GM04504 (cell line): ENCODE measurements at regions not wholly inside any gene's neighbourhood (a gene's known extent, or its start where the extent isn't known, plus 50 kb on each side); places are given as distances from the start of the nearest gene placed in this dataset.
A peak's percentile ranks its signal among the peaks of the same experiment; 100 is the strongest.
"Not testable (repeated sequence)": the region's sequence is repeated elsewhere in the genome, so short reads cannot be mapped to it uniquely, and the experiment has no call there.

Experiments
- DNase-seq: peaks from one replicate; pipeline ENCODE4 v3.0.0-alpha.2; 2012; ENCODE audit warnings: low read depth

GRCh38 chr1:219352961-219353651 is 179.4 kb downstream of the LYPLAL1 start:
- no peak for DNase-seq

DNA sequence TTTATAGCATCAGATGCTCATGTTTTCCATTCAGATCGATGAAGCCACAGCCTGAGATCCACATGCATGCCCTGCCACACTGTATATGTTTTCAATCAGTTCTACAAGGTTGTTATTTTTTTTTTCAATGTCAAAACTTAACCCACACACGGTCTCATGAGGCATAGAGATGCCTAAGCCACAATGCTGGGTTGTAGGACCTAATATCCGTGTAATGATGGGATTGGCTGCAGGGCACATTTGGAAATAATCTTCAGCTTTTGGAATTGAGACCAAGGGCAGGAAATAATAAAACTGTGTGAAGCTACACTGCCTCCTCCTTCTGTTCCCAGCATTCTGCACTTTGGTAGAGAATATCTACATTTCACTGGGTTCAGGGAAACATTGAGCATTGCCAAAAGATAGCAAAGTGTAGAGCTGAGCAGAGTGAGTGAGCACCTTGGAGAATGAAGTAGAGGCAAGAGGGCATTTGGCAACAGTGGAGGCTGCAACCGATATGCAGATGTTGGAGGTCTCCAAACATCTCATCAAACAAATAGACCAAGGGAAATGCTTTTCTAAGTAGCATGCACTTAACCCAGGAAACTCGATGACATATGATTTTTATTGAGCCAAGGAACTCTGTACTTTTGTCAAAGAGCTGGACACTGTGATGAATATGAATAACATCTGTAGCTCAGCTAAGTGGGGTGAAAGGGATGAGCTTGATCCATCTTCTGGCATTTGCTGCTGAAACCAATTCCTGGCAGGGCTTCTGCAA is 176.7 kb downstream of the LYPLAL1 start:
- no peak for DNase-seq

DNA sequence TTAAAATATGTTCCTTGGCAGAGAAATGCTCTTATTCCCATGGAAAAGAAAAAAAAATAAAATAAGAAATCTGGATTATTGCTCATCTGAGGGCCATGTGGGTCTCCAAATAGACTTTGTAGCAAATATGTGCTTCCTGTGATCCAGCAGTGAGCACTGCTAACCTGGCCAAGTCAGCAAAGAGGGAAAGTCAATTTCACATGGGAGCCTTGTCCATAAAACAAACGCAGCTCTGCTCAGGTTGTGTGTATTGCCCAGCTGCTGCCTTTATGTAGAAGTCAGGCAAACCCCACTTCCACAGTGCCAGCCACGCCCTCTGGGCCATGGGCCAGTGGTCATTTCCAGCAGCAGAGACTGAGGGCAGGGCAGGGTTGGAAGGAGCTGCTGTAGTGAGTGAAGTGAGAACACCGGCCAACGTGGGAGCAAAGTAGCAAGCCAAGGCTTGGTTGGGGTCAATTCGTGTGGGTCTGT is 174.3 kb downstream of the LYPLAL1 start:
- no peak for DNase-seq

DNA sequence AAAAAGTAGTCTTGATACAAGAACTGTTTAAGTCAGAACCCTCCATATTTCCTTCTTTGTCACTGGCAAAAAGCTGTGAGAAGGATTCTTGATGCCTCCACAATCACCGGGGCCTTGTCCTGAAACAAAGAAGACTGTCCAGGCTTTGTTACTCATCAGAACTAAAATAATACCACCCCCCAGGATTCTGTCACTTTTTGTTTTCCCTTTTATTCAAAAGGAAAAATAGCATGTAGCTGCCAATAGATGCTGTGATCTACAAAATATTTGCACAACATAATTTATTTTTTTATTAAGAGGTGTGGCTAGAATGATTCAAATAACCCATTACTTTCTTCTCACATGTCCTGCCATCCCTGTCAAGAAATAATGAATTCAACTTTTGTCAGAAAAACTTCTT is 173.7 kb downstream of the LYPLAL1 start:
- DNase-seq: no peak

- no peak for DNase-seq
Measured at GRCh38 chr1:219345953-219346352, 172.3 kb downstream of the LYPLAL1 start.

DNA sequence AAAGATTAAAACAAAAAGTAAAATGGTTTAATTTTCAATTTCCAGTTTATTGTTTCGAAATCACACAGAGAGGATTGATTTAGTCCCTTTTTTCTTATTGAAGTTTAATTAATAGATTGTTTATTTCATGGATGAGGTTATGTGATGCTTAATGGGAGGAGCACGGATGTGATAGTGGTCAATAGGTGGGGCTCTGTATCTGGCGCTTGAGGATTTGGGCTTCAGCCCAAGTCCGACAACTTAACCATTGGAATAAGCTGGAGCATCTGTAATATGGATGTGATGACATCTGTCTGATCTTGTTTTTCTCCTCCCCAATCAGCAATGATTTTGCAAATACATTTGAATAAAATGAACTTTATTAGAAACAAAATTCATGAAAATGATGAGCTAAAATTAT is 169.2 kb downstream of the LYPLAL1 start:
- DNase-seq: no peak

GRCh38 chr1:219340796-219341195 is 167.1 kb downstream of the LYPLAL1 start:
- no peak for DNase-seq

GRCh38 chr1:219339466-219339865 is 165.8 kb downstream of the LYPLAL1 start:
- no peak for DNase-seq

- no peak for DNase-seq
Measured at GRCh38 chr1:219337588-219337987, 163.9 kb downstream of the LYPLAL1 start.

DNA sequence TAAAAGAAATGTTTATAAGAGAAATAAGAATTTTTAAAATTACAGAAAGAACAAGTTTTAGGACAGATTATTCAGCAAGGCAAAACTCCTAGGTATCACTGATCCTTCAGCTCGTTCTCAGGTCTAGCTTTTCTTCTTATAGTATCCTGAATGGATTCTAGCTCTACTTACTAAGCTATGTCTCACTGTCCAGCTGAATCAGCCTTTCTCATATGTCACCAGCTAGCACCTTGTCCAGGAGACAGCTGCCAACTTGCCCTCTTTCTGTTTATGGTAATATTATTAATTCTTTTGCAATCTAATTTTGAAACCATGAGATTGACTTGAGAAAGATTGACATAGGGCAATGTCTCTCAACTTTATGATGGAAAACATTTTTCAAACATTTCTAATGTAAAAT is 159.9 kb downstream of the LYPLAL1 start:
- DNase-seq: no peak

DNA sequence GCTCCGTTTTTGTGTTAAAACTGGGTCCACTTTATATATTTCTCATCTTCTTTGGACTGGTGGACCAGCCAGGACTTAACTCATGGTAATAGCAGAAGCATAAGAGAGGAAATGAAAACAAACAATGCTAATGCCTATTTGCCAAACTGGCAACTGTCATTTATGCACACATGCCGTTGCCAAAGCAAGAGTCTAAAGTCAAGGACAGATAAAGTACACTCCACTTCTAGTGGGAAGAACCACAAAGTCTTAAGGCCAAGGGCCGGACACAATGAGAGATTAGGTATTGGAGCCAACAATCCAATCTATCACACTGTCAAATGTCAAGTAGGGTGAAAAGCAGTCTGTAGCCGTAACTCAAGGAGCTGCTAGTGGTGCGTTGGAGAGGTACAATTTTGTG is 157.7 kb downstream of the LYPLAL1 start:
- no peak for DNase-seq

GRCh38 chr1:219330669-219331068 is 157.0 kb downstream of the LYPLAL1 start:
- no peak for DNase-seq

DNA sequence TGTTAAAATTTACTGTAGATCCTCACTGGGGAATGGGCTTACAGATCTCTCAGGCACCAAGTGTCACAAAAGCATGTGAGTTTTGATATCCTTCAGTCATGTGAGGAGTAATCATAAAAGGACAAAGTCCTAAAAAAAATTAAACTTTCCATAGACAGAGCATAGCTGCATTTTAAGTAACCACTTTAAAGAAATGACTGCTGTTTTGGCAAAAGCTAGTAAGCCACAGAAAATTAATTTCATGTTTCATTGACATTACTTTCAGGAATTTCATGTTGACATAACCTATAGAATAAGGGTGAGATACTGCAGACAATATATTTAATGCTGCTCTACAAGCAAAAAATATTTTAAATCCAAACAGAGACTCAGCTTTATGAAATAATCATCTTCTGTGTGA is 156.3 kb downstream of the LYPLAL1 start:
- no peak for DNase-seq

GRCh38 chr1:219329578-219329977 is 155.9 kb downstream of the LYPLAL1 start:
- DNase-seq: no peak

GRCh38 chr1:219326843-219327242 is 153.2 kb downstream of the LYPLAL1 start:
- DNase-seq: no peak

DNA sequence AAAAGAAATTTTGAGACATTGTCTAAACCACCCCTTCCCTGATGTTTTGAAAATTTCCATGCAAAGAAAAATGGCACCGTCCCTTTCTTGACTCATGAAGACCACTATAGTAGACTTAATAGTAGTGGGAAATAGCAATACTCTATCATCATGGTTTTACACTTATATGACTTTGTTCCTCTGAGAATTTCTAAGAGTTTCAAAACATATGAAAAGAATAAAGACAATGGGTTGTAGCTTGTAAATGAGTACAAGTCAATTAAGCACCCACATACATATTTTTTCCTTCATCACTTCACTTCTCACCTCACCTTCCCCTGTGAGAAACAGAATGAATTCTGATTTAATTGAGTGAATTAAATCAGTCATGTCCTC is 151.7 kb downstream of the LYPLAL1 start:
- DNase-seq: no peak

GRCh38 chr1:219324629-219325367 is 151.1 kb downstream of the LYPLAL1 start:
- peak; percentile 67 for DNase-seq

DNA sequence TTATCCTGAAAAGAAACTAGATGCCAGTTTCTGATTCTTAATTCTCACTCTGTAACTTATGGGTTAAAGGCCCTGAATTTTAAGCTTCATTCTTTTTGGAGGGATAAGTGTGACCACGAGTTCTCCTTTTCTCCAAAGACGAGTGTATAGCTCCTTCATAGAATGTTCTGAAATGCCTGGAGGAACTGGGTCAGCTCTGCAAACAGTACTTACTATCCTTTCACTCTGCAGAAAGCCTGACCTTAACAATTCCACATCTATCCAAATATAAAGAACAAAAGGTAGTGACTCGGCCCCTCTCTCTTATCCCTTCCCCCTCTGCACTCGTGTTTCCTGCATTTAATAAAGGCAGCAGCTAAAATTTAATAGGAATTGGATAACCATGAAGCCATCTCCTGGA is 150.5 kb downstream of the LYPLAL1 start:
- DNase-seq: no peak

DNA sequence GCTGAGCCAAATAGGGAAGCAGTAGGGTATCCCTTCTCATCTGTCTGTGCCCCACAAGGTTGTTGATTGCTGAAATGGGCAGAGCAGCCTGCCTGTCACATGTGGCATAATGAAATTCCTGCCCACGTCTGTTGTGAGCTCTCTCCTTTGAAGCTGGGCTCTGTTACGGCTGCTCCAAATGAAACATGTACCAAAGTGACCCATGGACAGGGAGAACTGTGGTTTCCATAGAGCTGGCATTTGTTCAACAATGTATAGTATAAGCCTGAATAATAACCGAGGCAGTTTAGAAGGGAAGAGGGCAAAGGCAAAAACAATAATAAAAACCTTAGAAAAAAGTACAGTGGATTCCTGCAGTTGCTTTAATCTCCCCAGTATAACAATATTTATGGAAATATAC is 149.7 kb downstream of the LYPLAL1 start:
- no peak for DNase-seq

DNA sequence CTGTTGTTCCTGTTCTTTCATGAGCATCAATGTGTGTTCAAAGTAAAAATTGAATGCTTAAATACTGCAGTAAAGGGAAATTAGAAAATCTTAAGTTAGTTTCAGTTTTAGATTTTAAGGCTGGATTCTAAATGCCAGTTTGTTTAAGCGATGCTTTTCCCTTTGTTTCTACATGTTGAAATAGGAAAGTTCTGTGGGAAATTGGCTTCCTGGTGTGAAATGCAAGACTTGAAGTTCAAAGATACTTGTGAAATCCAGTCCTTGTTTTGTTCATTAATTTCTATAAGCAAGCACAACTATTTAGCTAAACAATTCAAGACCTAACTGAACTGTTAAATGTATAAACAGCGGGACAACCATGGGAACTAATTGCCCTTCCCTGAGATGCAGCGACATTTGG is 149.1 kb downstream of the LYPLAL1 start:
- DNase-seq: no peak

GRCh38 chr1:219320563-219320962 is 146.9 kb downstream of the LYPLAL1 start:
- not testable (repeated sequence) for DNase-seq

GRCh38 chr1:219318826-219319225 is 145.1 kb downstream of the LYPLAL1 start:
- no peak for DNase-seq

GRCh38 chr1:219317762-219318353 is 144.2 kb downstream of the LYPLAL1 start:
- no peak for DNase-seq
